ENCODE measurements at regions not wholly inside any gene's neighbourhood (a gene's known extent, or its start where the extent isn't known, plus 50 kb on each side); places are given as distances from the start of the nearest gene placed in this dataset.

GRCh38 chr2:238515377-238515776, 88.7 kb downstream of the ASB1 start:
- H3K27me3 Mint-ChIP-seq (ENCODE audit: unreplicated experiment): no peaks in the 10 kb centered on the region
- no peaks in the 10 kb centered on the region for H3K36me3 Mint-ChIP-seq (ENCODE audit: low read depth, unreplicated experiment)
- no peak overlapping the region for H3K27ac Mint-ChIP-seq (ENCODE audit: unreplicated experiment)
- no peak overlapping the region for H3K4me3 Mint-ChIP-seq (ENCODE audit: unreplicated experiment)
- no peak for TF ChIP-seq CTCF (IDR thresholded peaks at IDR 0.05; ENCODE audit: unreplicated experiment)
- no peaks in the 10 kb centered on the region for H3K9me3 Mint-ChIP-seq (ENCODE audit: unreplicated experiment)
- no peak for DNase-seq (ENCODE audit: low spot score)
- no peaks in the 10 kb centered on the region for H3K4me1 Mint-ChIP-seq (ENCODE audit: unreplicated experiment)

- no peaks in the 10 kb centered on the region for H3K36me3 Mint-ChIP-seq (ENCODE audit: low read depth, unreplicated experiment)
- no peak for DNase-seq (ENCODE audit: low spot score)
- H3K27ac Mint-ChIP-seq (ENCODE audit: unreplicated experiment): no peak overlapping the region
- H3K4me1 Mint-ChIP-seq (ENCODE audit: unreplicated experiment): no peaks in the 10 kb centered on the region
- no peaks in the 10 kb centered on the region for H3K9me3 Mint-ChIP-seq (ENCODE audit: unreplicated experiment)
- H3K27me3 Mint-ChIP-seq (ENCODE audit: unreplicated experiment): no peaks in the 10 kb centered on the region
- TF ChIP-seq CTCF (IDR thresholded peaks at IDR 0.05; ENCODE audit: unreplicated experiment): no peak
- no peak overlapping the region for H3K4me3 Mint-ChIP-seq (ENCODE audit: unreplicated experiment)
These were observed 90.5 kb downstream of the ASB1 start for GRCh38 chr2:238517209-238517608.

DNA sequence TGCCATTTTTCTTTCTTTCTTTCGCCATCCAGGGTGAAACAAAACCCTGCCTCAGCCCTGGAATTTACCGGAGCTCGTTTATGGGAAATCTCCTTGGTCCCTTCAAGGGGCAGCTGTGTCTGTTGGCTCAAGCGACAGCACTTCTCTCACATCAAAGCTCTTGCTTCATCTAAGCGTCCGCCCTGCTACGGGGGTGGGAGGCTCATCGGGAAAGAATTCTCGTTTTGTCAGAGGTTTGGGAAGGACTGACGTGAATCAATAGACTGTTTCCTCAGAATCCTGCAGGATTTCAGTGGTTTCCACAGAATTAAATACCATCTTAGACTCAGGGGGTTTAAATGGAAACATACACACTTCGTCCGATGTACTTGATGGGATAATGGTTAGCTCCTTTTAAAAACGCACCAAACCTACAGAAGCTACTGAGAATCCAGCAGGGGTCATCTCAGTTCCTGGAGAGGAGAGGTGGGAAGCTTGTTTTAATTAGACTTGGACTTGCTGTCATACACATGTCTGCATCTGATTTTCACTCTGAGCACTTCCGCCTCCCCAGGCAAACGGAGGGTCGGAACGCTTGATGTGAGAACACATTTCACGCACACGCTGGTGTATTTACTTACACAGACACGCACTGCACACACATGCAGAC, 91.6 kb downstream of the ASB1 start:
- Mint-ChIP-seq H3K4me1 (ENCODE audit: unreplicated experiment) (no peaks in the 10 kb centered on the region), H3K4me3 (ENCODE audit: unreplicated experiment) (no peak overlapping the region), H3K27me3 (ENCODE audit: unreplicated experiment) (no peaks in the 10 kb centered on the region), H3K27ac (ENCODE audit: unreplicated experiment) (no peak overlapping the region), H3K9me3 (ENCODE audit: unreplicated experiment) (no peaks in the 10 kb centered on the region), H3K36me3 (ENCODE audit: low read depth, unreplicated experiment) (no peaks in the 10 kb centered on the region)
- no peak for DNase-seq (ENCODE audit: low spot score)
- TF ChIP-seq CTCF (IDR thresholded peaks at IDR 0.05; ENCODE audit: unreplicated experiment): no peak

DNA sequence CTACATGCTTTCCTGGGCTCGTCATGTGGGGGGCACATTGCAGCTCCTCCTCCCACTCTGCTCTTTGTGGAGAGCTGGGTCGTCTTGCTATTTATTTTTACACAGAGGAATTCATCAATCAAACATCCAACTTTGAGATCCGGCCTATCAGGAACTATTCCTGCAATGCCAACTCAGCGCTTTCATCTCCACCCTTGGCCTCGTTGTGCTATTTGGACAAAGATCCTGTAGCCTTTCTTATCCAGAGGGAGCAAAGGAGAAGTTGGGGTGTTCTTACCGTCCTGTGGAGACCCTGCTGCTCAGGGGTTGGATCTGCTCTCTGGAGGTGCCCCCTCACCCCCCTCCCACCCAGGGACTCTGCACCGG, 92.1 kb downstream of the ASB1 start:
- Mint-ChIP-seq H3K27ac (ENCODE audit: unreplicated experiment) (no peak overlapping the region), H3K4me3 (ENCODE audit: unreplicated experiment) (no peak overlapping the region), H3K9me3 (ENCODE audit: unreplicated experiment) (no peaks in the 10 kb centered on the region), H3K36me3 (ENCODE audit: low read depth, unreplicated experiment) (no peaks in the 10 kb centered on the region), H3K4me1 (ENCODE audit: unreplicated experiment) (no peaks in the 10 kb centered on the region), H3K27me3 (ENCODE audit: unreplicated experiment) (no peaks in the 10 kb centered on the region)
- DNase-seq (ENCODE audit: low spot score): no peak
- no peak for TF ChIP-seq CTCF (IDR thresholded peaks at IDR 0.05; ENCODE audit: unreplicated experiment)

DNA sequence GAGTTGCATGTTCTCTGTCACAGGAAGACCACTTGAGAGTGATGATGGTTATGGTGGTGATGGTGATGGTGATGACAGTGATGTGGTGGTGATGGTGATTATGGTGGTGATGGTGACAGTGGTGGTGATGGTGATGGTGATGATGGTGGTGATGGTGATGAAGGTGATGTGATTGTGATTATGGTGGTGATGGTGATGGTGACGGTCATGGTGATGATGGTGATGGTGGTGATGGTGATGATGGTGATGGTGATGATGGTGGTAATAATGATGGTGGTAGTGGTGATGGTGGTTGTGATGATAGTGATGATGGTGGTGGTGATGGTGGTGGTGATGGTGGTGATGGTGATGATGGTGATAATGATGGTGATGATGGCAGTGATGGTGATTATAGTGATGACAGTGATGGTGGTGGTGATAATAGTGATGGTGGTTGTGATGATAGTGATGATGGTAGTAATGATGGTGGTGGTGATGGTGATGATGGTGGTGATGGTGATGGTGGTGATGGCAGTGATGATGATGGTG, 93.7 kb downstream of the ASB1 start:
- Mint-ChIP-seq H3K9me3 (ENCODE audit: unreplicated experiment) (no peaks in the 10 kb centered on the region), H3K27ac (ENCODE audit: unreplicated experiment) (no peak overlapping the region), H3K4me3 (ENCODE audit: unreplicated experiment) (no peak overlapping the region)

More for the DNA sequence above, 93.7 kb downstream of the ASB1 start:
- no peak for TF ChIP-seq CTCF (IDR thresholded peaks at IDR 0.05; ENCODE audit: unreplicated experiment)
- H3K36me3 Mint-ChIP-seq (ENCODE audit: low read depth, unreplicated experiment): no peaks in the 10 kb centered on the region
- peaks cover 1% of the 10 kb centered on the region for H3K27me3 Mint-ChIP-seq (ENCODE audit: unreplicated experiment)
- H3K4me1 Mint-ChIP-seq (ENCODE audit: unreplicated experiment): peaks cover under 1% of the 10 kb centered on the region
- no peak for DNase-seq (ENCODE audit: low spot score)

All from endothelial cell (in vitro differentiated cells).